ENCODE measurements at regions not wholly inside any gene's neighbourhood (a gene's known extent, or its start where the extent isn't known, plus 50 kb on each side); places are given as distances from the start of the nearest gene placed in this dataset.

DNA sequence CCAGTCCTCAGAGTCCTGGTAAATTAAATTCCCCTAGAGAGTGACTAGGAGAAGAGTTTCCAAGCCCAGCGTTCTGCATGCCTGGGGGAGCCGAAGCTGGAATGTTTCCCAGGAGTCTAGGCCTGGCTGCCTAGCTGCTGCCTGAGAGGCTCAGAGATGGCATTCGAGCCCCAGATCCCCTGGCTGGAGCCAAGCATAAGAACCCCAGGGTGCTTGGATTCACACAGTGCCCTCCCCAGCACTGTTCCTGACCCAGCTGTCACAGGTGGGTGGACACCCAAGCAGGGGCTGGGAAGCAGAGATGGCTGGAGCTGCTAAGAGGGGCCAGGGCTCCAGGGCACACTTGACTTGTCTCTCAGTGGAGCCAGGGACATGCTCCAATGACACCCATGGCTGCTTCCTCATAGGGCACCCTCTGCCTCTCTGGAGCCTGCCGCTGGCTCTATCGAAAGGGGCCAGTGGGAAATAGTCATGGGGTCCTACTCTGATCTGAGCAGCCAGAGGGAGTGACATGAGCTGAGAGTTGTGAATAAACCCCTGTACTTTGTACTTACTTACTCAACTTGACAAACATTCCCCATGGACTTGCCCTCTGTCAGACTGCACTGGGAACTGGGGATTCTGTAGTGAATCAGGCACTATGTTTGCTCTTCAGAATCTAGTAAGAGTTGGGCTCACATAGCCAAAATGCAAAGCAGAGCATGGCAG, 62.6 kb upstream of the XPA start:
- peaks cover 8 to 9% of the 10 kb centered on the region in 2 donors for H3K27me3 ChIP-seq (ENCODE audit: control insufficient read depth in 1 of 2, insufficient read depth in 2 of 2, low read length in 2 of 2)
- no peaks in the 10 kb centered on the region for H3K36me3 ChIP-seq (ENCODE audit: control insufficient read depth in 2 of 2, insufficient read depth in 2 of 2, low read length in 2 of 2)
- H3K27ac ChIP-seq (ENCODE audit: low read length) = no peak overlapping the region
- no peak overlapping the region for H3K9ac ChIP-seq (ENCODE audit: low read length in 2 of 2)
- H3K4me3 ChIP-seq (ENCODE audit: low read length in 2 of 2) = no peak overlapping the region
- peaks cover 2% of the 10 kb centered on the region for H3K4me1 ChIP-seq (ENCODE audit: control insufficient read depth, insufficient read depth, low read length)
- no peaks in the 10 kb centered on the region for H3K9me3 ChIP-seq (ENCODE audit: control insufficient read depth in 2 of 2, low read length in 2 of 2)

DNA sequence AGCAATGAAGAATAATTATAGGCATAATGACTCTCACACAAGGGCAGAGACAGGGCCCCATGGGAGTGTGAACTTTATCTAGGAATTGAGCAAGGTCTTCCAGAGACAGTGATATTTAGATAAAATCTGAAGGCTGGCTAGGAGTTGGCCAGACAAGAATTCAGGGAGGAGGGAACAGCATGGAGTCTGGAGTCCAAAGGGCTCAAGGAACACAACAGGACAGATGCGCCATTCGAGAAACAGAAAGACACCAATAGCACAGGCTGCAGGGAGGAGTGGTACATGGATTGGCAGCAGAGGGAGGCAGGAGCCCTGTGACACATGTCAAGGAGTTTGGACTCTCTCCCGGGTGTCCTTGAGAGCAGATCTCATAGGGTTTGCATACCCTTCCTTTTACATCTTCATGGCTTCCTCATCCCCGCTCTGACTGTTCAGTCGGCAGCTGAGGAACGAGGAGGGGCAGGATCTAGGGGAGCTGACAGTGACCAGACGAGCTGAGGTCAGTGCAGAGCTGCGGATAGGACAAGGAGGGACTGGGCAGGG, 64.0 kb upstream of the XPA start:
- no peak overlapping the region for H3K9ac ChIP-seq (ENCODE audit: low read length in 2 of 2)
- peaks cover 2% of the 10 kb centered on the region for H3K4me1 ChIP-seq (ENCODE audit: control insufficient read depth, insufficient read depth, low read length)
- no peaks in the 10 kb centered on the region for H3K36me3 ChIP-seq (ENCODE audit: control insufficient read depth in 2 of 2, insufficient read depth in 2 of 2, low read length in 2 of 2)
- H3K4me3 ChIP-seq (ENCODE audit: low read length in 2 of 2) = no peak overlapping the region
- peaks cover 8 to 9% of the 10 kb centered on the region in 2 donors for H3K27me3 ChIP-seq (ENCODE audit: control insufficient read depth in 1 of 2, insufficient read depth in 2 of 2, low read length in 2 of 2)
- H3K9me3 ChIP-seq (ENCODE audit: control insufficient read depth in 2 of 2, low read length in 2 of 2) = no peaks in the 10 kb centered on the region
- H3K27ac ChIP-seq (ENCODE audit: low read length) = no peak overlapping the region

DNA sequence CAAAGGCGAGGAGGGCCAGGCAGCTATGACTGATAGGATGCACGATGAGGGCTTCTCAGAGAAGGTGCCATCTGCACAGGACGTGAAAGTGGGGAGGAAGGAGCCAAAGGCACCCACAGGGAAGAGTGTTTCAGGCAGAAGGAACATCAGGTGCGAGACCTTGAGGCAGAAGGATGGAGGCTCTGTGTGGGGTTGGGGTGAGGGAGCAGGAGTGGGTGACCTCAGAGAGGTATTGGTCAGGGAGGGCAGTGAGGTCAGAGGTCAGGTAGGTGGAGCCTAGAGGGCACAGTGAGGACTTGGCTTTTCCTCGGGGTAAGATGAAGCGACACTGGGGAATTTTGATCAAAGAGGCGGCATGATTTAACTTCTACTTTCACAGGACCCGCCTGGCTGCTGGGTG, 64.7 kb upstream of the XPA start:
- Histone ChIP-seq H3K9me3 (ENCODE audit: control insufficient read depth in 2 of 2, low read length in 2 of 2) (no peaks in the 10 kb centered on the region), H3K36me3 (ENCODE audit: control insufficient read depth in 2 of 2, insufficient read depth in 2 of 2, low read length in 2 of 2) (no peaks in the 10 kb centered on the region), H3K27me3 (ENCODE audit: control insufficient read depth in 1 of 2, insufficient read depth in 2 of 2, low read length in 2 of 2) (peaks cover 8 to 9% of the 10 kb centered on the region in 2 donors), H3K9ac (ENCODE audit: low read length in 2 of 2) (no peak overlapping the region), H3K4me3 (ENCODE audit: low read length in 2 of 2) (no peak overlapping the region), H3K4me1 (ENCODE audit: control insufficient read depth, insufficient read depth, low read length) (peaks cover 2% of the 10 kb centered on the region), H3K27ac (ENCODE audit: low read length) (no peak overlapping the region)

DNA sequence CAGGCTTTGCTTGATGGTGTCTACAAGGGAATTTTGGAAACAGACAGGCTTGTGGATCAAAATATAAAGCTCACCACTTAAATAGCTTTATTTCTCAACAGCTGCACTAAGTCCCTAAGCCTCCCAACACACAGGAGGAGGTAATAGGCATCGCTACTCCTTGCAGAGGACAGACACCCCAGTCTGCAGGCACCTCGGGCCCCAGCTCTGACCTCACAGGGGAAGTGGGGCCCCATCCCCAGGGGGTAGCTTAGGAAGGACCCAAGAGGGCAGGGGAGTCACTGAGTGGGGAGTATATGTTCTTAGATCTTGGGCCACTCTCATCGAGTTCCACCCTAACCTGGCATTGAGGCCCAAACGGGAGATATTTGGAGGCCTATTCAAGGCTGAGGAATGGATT, 66.7 kb upstream of the XPA start:
- H3K36me3 ChIP-seq (ENCODE audit: control insufficient read depth in 2 of 2, insufficient read depth in 2 of 2, low read length in 2 of 2) = no peaks in the 10 kb centered on the region
- H3K9me3 ChIP-seq (ENCODE audit: control insufficient read depth in 2 of 2, low read length in 2 of 2) = no peaks in the 10 kb centered on the region
- H3K4me1 ChIP-seq (ENCODE audit: control insufficient read depth, insufficient read depth, low read length) = peaks cover 2% of the 10 kb centered on the region
- H3K4me3 ChIP-seq (ENCODE audit: low read length in 2 of 2) = no peak overlapping the region
- H3K27ac ChIP-seq (ENCODE audit: low read length) = no peak overlapping the region
- peaks cover 4 to 9% of the 10 kb centered on the region in 2 donors for H3K27me3 ChIP-seq (ENCODE audit: control insufficient read depth in 1 of 2, insufficient read depth in 2 of 2, low read length in 2 of 2)
- no peak overlapping the region for H3K9ac ChIP-seq (ENCODE audit: low read length in 2 of 2)

DNA sequence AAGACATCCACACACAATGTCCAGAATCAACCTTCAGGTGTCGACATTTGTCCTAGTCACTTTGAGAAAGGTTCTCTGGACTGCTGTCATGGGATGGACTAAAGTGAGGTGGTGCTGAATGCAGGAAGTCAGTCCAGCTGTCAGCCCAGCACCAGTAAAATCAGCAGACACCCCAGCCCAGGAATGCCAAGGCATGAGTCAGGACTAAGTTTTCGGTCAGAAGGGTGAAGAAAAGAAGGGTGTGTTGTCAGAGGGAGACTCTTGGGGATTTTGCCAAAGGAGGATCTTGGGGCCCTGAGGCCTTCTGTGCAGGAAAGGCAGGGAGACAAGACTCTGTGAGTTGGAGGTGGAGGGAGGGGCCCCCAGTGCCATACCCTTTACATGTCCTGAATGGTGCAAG, 69.0 kb upstream of the XPA start:
- Histone ChIP-seq H3K4me1 (ENCODE audit: control insufficient read depth, insufficient read depth, low read length) (no peaks in the 10 kb centered on the region), H3K27ac (ENCODE audit: low read length) (no peak overlapping the region), H3K9ac (ENCODE audit: low read length in 2 of 2) (no peak overlapping the region), H3K9me3 (ENCODE audit: control insufficient read depth in 2 of 2, low read length in 2 of 2) (no peaks in the 10 kb centered on the region), H3K27me3 (ENCODE audit: control insufficient read depth in 1 of 2, insufficient read depth in 2 of 2, low read length in 2 of 2) (peaks cover 4 to 15% of the 10 kb centered on the region in 2 donors), H3K4me3 (ENCODE audit: low read length in 2 of 2) (no peak overlapping the region), H3K36me3 (ENCODE audit: control insufficient read depth in 2 of 2, insufficient read depth in 2 of 2, low read length in 2 of 2) (no peaks in the 10 kb centered on the region)

DNA sequence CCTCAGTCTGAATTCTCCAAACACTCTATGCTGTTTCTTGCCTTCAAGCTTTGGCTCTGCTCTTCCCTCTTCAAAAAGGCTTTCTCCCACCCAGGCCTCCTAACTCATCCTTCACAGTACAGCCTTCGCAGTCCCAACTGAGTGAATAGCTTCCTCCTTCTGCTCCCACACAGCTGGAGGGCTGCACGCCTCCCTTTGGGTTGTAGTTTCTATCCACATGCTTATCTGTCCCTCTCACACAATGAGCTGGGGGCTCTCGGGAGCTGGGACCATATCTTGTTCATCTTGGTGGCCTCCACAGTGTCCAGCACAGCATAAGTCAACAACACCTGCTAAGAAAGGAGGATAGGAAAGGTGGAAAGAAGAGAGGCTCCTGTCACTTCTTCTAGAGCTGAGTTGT, 69.5 kb upstream of the XPA start:
- Histone ChIP-seq H3K36me3 (ENCODE audit: control insufficient read depth in 2 of 2, insufficient read depth in 2 of 2, low read length in 2 of 2) (no peaks in the 10 kb centered on the region), H3K27ac (ENCODE audit: low read length) (no peak overlapping the region), H3K9me3 (ENCODE audit: control insufficient read depth in 2 of 2, low read length in 2 of 2) (no peaks in the 10 kb centered on the region), H3K27me3 (ENCODE audit: control insufficient read depth in 1 of 2, insufficient read depth in 2 of 2, low read length in 2 of 2) (peaks cover 4 to 18% of the 10 kb centered on the region in 2 donors), H3K9ac (ENCODE audit: low read length in 2 of 2) (no peak overlapping the region), H3K4me1 (ENCODE audit: control insufficient read depth, insufficient read depth, low read length) (no peaks in the 10 kb centered on the region), H3K4me3 (ENCODE audit: low read length in 2 of 2) (no peak overlapping the region)

DNA sequence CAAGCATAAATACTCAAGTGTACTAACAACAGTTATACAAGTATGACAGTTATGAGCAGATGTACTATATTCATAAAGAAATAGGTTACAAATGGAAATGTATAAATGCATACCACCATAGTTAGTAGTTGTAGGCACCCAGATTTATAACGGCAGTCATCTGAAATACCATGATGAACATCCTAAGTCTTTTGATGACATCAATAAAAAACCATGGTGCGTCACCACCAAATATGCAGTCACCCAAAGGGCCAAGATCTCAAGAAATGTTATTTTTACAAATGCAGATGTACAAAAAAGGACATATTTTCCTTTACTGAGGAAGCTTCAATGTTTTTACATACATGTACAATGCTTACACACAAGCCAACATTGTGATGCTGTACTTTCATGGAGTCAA, 70.8 kb upstream of the XPA start:
- Histone ChIP-seq H3K27me3 (ENCODE audit: control insufficient read depth in 1 of 2, insufficient read depth in 2 of 2, low read length in 2 of 2) (peaks cover 0 to 20% of the 10 kb centered on the region in 2 donors), H3K4me3 (ENCODE audit: low read length in 2 of 2) (no peak overlapping the region), H3K36me3 (ENCODE audit: control insufficient read depth in 2 of 2, insufficient read depth in 2 of 2, low read length in 2 of 2) (no peaks in the 10 kb centered on the region), H3K9me3 (ENCODE audit: control insufficient read depth in 2 of 2, low read length in 2 of 2) (no peaks in the 10 kb centered on the region), H3K4me1 (ENCODE audit: control insufficient read depth, insufficient read depth, low read length) (no peaks in the 10 kb centered on the region), H3K9ac (ENCODE audit: low read length in 2 of 2) (no peak overlapping the region), H3K27ac (ENCODE audit: low read length) (no peak overlapping the region)

DNA sequence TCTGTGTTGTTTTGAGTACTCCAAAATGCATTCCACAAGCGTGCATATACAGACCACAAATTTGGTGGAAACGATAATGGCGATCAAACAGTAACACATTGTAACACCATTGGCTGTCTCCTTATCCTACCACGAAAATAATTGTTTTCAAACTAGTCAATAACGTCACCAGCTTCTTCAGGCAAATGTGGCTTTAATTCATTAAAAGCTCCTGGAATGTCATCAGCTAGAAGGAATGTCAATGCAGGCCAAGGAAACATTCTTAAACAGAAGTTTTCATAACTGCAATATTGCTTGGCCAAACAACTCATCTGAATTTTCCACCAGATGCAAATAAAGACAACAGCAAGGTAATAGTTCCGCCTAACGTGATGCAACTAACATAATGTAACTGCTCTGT, 71.6 kb upstream of the XPA start:
- H3K4me3 ChIP-seq (ENCODE audit: low read length in 2 of 2) = no peak overlapping the region
- no peaks in the 10 kb centered on the region for H3K9me3 ChIP-seq (ENCODE audit: control insufficient read depth in 2 of 2, low read length in 2 of 2)
- no peaks in the 10 kb centered on the region for H3K4me1 ChIP-seq (ENCODE audit: control insufficient read depth, insufficient read depth, low read length)
- H3K27me3 ChIP-seq (ENCODE audit: control insufficient read depth in 1 of 2, insufficient read depth in 2 of 2, low read length in 2 of 2) = peaks cover 6 to 23% of the 10 kb centered on the region in 2 donors
- H3K36me3 ChIP-seq (ENCODE audit: control insufficient read depth in 2 of 2, insufficient read depth in 2 of 2, low read length in 2 of 2) = no peaks in the 10 kb centered on the region
- no peak overlapping the region for H3K27ac ChIP-seq (ENCODE audit: low read length)
- H3K9ac ChIP-seq (ENCODE audit: low read length in 2 of 2) = no peak overlapping the region

DNA sequence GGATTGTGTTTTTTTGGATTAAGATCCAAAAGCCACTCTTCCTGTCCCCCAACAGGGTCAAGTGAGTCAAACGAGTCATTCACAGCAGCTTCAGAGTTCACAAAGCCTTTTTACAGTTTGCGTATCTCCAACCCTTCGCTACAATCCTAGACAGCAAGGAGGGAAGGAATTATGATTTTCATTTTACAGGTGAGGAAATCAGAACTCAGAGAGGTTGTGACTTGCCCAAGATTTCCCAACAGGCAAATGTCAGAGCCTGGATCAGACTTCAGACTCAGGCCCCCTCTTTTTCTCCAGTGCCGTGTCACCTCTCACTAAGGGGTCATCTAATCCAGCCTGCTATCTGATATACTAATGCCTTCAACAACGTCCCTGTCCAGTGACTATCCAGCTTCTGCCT, 72.1 kb upstream of the XPA start:
- Histone ChIP-seq H3K4me3 (ENCODE audit: low read length in 2 of 2) (no peak overlapping the region), H3K4me1 (ENCODE audit: control insufficient read depth, insufficient read depth, low read length) (no peaks in the 10 kb centered on the region), H3K36me3 (ENCODE audit: control insufficient read depth in 2 of 2, insufficient read depth in 2 of 2, low read length in 2 of 2) (no peaks in the 10 kb centered on the region), H3K9me3 (ENCODE audit: control insufficient read depth in 2 of 2, low read length in 2 of 2) (no peaks in the 10 kb centered on the region), H3K9ac (ENCODE audit: low read length in 2 of 2) (no peak overlapping the region), H3K27me3 (ENCODE audit: control insufficient read depth in 1 of 2, insufficient read depth in 2 of 2, low read length in 2 of 2) (peaks cover 9 to 25% of the 10 kb centered on the region in 2 donors), H3K27ac (ENCODE audit: low read length) (no peak overlapping the region)

DNA sequence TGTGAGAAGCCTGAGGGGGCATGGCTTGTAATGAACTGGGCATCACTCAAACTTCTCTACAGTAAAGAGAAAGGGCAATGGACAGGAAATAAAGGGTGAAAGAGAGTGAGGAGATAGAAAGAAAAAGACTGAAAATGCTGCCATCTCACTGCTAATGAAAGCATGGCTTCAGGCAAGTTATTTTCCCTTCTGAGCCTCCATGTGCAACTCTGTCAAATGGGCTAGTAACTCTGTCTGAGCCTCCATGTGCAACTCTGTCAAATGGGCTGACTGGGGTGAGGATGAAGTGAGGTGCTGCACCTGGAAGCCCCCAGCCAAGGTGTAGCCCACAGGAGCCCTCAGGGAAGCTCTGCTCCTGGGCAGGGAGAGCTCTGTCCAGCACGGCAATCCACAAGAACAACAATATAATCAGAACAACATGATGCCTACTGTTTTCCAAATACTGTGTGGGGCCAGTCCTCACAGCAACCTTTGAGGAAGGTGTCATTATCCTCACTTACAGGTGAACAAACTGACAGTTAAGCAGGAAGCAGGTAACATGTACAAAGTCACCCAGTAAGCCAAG, 73.8 kb upstream of the XPA start:
- Histone ChIP-seq H3K9me3 (ENCODE audit: control insufficient read depth in 2 of 2, low read length in 2 of 2) (no peaks in the 10 kb centered on the region), H3K4me1 (ENCODE audit: control insufficient read depth, insufficient read depth, low read length) (no peaks in the 10 kb centered on the region), H3K9ac (ENCODE audit: low read length in 2 of 2) (no peak overlapping the region), H3K27me3 (ENCODE audit: control insufficient read depth in 1 of 2, insufficient read depth in 2 of 2, low read length in 2 of 2) (peaks cover 9 to 25% of the 10 kb centered on the region in 2 donors), H3K4me3 (ENCODE audit: low read length in 2 of 2) (no peak overlapping the region), H3K27ac (ENCODE audit: low read length) (no peak overlapping the region), H3K36me3 (ENCODE audit: control insufficient read depth in 2 of 2, insufficient read depth in 2 of 2, low read length in 2 of 2) (no peaks in the 10 kb centered on the region)

DNA sequence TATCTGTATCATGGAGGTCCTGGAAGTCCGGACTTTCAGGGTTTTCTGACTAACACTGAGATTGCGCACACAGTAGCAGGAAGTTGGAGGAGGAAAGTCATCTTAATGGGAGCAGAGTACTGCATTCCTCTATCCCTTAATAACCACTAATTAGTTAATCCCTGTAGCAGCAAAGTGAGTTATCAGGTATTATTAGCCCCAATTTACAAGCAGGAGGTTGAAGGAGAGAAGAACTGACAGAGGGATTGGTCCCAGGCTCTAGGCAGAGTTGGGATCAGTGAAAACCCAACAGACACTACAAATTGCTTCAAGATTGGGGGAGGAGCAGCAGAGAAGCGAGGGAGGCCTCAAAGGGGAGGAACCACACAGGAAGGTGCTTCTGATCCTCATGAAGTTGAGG, 74.5 kb upstream of the XPA start:
- Histone ChIP-seq H3K27me3 (ENCODE audit: control insufficient read depth in 1 of 2, insufficient read depth in 2 of 2, low read length in 2 of 2) (peaks cover 9 to 25% of the 10 kb centered on the region in 2 donors), H3K27ac (ENCODE audit: low read length) (no peak overlapping the region)

More for the DNA sequence above, 74.5 kb upstream of the XPA start:
- Histone ChIP-seq H3K4me3 (ENCODE audit: low read length in 2 of 2) (no peak overlapping the region), H3K9ac (ENCODE audit: low read length in 2 of 2) (no peak overlapping the region), H3K36me3 (ENCODE audit: control insufficient read depth in 2 of 2, insufficient read depth in 2 of 2, low read length in 2 of 2) (no peaks in the 10 kb centered on the region), H3K4me1 (ENCODE audit: control insufficient read depth, insufficient read depth, low read length) (no peaks in the 10 kb centered on the region), H3K9me3 (ENCODE audit: control insufficient read depth in 2 of 2, low read length in 2 of 2) (no peaks in the 10 kb centered on the region)

All from stomach smooth muscle (tissue), 2 donors.